ENCODE measurements at regions not wholly inside any gene's neighbourhood (a gene's known extent, or its start where the extent isn't known, plus 50 kb on each side); places are given as distances from the start of the nearest gene placed in this dataset.
A peak's percentile ranks its signal among the peaks of the same experiment; 100 is the strongest.

GRCh38 chr5:167699432-167699831 lies 592.0 kb upstream of the WWC1 start:
- 17 to 20% methylated on average over 1 of the region's 1 CpG for WGBS, 2 donors
- H3K9me3 ChIP-seq = no peaks in the 10 kb centered on the region
- no peaks in the 10 kb centered on the region for H3K27me3 ChIP-seq
- H3K27ac ChIP-seq = peak overlapping the region in 1 of 3 donors; percentile 38
- DNase-seq = no peak
- intact Hi-C loops (cut with DNase I) = no loop called here
- H3K36me3 ChIP-seq = no peaks in the 10 kb centered on the region
- no peak for TF ChIP-seq CTCF (IDR thresholded peaks at IDR 0.05)
- TF ChIP-seq POLR2A (IDR thresholded peaks at IDR 0.05) = no peak
- H3K4me3 ChIP-seq (replicated peaks in 1 of 3) = no peak overlapping the region
- H3K4me1 ChIP-seq = no peaks in the 10 kb centered on the region

- intact Hi-C loops (cut with DNase I) = no loop called here
- no peak for DNase-seq
- Histone ChIP-seq H3K9me3 (no peaks in the 10 kb centered on the region), H3K27ac (no peak overlapping the region), H3K4me3 (replicated peaks in 1 of 3) (no peak overlapping the region), H3K4me1 (no peaks in the 10 kb centered on the region), H3K36me3 (no peaks in the 10 kb centered on the region), H3K27me3 (no peaks in the 10 kb centered on the region)
- WGBS, 2 donors = 91 to 97% methylated on average over 1 of the region's 1 CpG
- no peak for TF ChIP-seq CTCF (IDR thresholded peaks at IDR 0.05)
- no peak for TF ChIP-seq POLR2A (IDR thresholded peaks at IDR 0.05)
Measured at GRCh38 chr5:167701051-167701450, 590.4 kb upstream of the WWC1 start.

DNA sequence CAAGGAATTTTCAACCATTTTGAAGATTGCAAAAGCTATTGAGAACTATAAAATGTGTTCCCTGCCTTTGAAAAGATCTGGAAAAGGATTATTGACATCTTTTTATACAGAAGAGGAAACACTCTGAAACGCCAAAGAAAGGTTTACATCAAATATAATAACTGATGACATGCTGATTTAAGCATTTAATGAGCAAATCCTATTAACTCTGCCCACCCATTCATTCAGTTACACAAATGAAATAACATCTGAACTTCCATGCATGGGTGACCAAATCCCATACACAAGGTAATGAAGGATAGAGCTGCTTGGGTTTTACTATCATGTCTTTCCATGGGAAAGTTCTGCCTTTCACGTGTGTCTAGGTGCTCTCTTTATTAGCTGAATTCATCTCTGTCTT lies 589.4 kb upstream of the WWC1 start:
- no peaks in the 10 kb centered on the region for H3K9me3 ChIP-seq
- intact Hi-C loops (cut with DNase I) = no loop called here
- no peaks in the 10 kb centered on the region for H3K27me3 ChIP-seq
- no peak overlapping the region for H3K27ac ChIP-seq
- no peak for DNase-seq
- no peaks in the 10 kb centered on the region for H3K36me3 ChIP-seq
- H3K4me1 ChIP-seq = no peaks in the 10 kb centered on the region
- no peak overlapping the region for H3K4me3 ChIP-seq (replicated peaks in 1 of 3)
- WGBS, 2 donors = 74% methylated on average over 2 of the region's 2 CpGs
- TF ChIP-seq CTCF (IDR thresholded peaks at IDR 0.05) (no peak), POLR2A (IDR thresholded peaks at IDR 0.05) (no peak)

DNA sequence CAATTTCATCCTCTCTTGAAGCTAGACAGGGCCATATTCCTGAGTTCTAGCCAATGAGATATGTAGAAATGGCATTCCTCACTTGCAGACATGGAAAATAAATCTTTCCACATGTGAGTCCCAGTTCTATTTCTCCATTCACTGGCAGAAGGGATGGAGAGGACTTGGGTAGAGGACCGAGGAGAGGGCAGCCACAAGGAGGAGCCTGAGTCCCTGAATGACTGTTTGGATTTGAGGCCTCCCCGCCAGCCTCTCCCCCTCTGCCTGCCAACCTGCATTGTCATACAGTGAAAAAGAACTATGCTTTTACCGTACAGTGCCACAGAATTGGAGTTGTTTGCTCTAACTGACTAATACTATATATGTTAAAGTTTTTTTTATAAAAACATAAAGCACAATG lies 583.0 kb upstream of the WWC1 start:
- H3K27ac ChIP-seq = no peak overlapping the region
- no peaks in the 10 kb centered on the region for H3K9me3 ChIP-seq
- no peak for DNase-seq
- H3K27me3 ChIP-seq = no peaks in the 10 kb centered on the region
- 85% methylated on average over 3 of the region's 3 CpGs for WGBS, 2 donors
- TF ChIP-seq CTCF (IDR thresholded peaks at IDR 0.05) (no peak), POLR2A (IDR thresholded peaks at IDR 0.05) (no peak)
- no peaks in the 10 kb centered on the region for H3K4me1 ChIP-seq
- intact Hi-C loops (cut with DNase I) = no loop called here
- no peak overlapping the region for H3K4me3 ChIP-seq (replicated peaks in 1 of 3)
- no peaks in the 10 kb centered on the region for H3K36me3 ChIP-seq

DNA sequence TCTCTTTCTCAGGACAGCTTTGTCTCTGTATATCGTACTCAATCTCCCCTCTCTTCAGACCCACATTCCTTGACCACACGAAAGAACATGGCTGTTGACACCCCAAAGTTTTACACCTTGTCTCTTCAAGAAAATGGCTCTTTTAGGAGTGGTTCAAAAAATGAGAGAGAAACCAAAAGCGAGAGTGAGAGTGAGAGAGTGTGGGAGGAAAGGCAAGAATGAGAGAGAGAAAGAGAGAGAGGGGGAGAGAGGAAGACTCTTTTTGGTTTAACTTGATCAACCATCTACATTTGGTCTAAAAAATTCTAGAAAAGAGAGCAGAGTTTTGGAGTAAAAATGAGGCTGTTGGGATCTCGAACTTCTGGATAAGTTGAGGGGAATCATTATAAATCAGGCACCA lies 581.8 kb upstream of the WWC1 start:
- 89 to 92% methylated on average over 4 of the region's 4 CpGs for WGBS, 2 donors
- intact Hi-C loops (cut with DNase I) = no loop called here
- TF ChIP-seq POLR2A (IDR thresholded peaks at IDR 0.05) (no peak), CTCF (IDR thresholded peaks at IDR 0.05) (no peak)

More for the DNA sequence above, 581.8 kb upstream of the WWC1 start:
- H3K9me3 ChIP-seq = no peaks in the 10 kb centered on the region
- H3K4me1 ChIP-seq = no peaks in the 10 kb centered on the region
- H3K4me3 ChIP-seq (replicated peaks in 1 of 3) = no peak overlapping the region
- no peak overlapping the region for H3K27ac ChIP-seq
- DNase-seq = no peak
- no peaks in the 10 kb centered on the region for H3K36me3 ChIP-seq
- H3K27me3 ChIP-seq = no peaks in the 10 kb centered on the region

Measured in thyroid gland (tissue), 4 donors.